Activated T-helper 9 cell treated with anti-CD3 and anti-CD28 coated beads, Interleukin-2, amount 50 U/mL, for 16 hours (primary cell): ENCODE measurements at regions not wholly inside any gene's neighbourhood (a gene's known extent, or its start where the extent isn't known, plus 50 kb on each side); places are given as distances from the start of the nearest gene placed in this dataset.

Source experiments
- DNase-seq: peaks from one replicate; pipeline ENCODE4 v3.0.0-alpha.2; 2020; ENCODE audit warnings: low read depth

DNA sequence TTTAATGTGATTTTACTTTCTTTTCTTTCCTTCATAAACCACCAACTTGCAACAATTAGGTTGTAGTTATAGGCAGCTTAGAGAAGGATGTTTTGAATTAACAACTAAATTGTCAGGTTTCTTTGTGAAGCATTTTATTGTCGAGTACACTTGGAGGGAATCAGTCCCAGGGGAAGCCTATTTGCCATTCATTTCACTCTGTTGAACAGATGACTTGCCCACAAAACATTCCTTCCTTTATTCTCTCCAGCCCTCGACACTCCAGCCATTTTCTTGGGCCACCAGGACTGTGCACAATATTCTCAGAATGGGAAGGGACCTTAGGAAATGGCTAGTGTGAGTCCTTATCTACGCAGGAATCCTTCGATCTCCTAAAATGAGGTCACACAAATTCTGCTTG is 620.6 kb downstream of the SOX6 start:
- no peak for DNase-seq

DNA sequence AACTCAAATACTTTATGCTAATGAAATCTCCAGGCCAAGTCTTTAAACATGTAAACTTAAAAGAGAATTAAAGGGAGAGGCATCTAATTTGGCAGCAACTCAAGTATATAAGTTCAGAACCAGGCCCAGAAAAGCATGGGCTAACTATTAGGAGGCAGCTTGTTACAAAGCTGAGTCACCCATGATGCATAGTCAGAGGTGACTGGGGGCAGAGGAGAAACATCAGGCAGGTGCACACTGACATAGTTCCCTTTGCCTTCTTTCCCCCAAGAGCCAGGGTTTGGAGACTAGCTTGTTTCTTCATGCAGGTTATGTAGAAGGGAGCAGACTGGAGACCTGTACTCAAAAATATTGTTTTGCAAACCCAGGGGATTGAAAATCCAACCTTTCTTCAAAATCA is 619.0 kb downstream of the SOX6 start:
- DNase-seq, result no peak

DNA sequence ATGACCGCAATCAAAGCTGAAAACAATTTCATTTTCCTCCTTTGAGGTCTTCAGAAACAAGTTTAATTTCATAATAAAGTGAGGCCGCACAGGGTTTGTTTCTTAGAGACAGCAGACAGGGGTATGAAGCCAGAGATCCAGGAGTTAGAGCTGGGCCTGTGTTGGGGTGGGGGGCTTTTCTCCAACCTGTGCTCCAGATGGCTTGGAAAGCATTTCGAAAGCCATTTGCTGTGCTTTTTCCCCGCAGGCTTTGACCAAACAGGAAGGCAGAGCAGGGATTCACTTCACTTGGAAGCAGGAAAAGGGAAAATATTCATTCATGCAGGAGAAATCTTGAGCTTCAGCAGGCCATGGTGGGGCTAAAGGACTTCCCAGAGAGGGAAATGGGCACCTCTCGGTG is 617.4 kb downstream of the SOX6 start:
- DNase-seq, result no peak

DNA sequence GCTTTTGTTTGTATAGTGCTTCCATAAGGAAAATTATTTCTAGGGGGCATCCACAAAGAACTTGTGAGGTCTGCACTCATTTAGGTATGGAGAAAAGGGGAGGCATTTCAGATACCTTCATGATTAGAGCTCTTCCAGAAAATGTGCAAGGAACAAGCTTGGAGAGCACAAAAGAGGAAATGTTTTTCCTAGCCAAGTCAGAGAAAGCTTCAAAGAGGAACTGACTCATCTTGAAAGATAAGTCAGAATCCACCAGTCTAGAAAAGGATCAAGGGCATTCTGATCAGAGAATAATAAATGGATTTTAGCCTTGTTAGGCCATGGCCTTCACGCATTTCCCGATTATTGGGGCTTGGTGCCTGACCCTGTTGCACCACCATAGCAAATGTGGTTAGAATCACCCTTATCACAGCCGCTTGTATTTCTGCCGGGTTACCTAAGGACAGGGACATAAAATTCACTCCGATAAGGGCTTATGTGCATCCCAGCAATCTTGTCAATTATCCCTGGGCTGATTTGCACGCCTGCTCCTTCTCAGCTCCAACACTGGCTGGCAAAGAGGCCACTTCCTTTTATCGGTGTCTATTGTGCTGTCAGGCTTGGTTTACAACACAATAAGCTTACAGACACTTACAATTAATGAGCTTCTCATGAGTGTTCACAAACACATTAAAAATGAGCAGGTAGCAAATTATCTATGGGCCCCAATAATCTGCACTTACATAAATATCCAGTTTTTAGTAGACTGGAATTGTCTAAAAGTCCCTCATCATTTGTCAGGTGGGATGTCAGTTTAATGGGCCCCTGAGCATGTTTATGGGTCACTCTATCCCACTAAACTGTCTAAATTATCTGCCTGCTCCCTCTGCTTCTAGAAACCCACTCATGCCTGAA is 613.5 kb downstream of the SOX6 start:
- DNase-seq, result no peak

DNA sequence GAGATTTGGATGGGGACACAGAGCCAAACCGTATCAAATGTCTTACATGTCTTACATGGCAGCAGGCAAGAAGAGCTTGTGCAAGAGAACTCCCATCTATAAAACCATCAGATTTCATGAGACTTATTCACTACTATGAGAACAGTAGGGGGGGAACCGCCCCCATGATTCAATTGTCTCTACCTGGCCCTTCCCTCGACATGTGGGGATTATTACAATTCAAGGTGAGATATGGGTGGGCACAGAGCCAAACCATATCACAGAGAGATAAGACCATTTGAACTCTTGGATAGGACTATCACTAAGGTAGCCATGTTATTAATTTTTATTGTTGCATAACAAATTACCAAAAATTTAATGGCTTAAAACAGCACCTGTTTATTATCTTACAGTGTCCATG is 611.7 kb downstream of the SOX6 start:
- DNase-seq, result no peak

DNA sequence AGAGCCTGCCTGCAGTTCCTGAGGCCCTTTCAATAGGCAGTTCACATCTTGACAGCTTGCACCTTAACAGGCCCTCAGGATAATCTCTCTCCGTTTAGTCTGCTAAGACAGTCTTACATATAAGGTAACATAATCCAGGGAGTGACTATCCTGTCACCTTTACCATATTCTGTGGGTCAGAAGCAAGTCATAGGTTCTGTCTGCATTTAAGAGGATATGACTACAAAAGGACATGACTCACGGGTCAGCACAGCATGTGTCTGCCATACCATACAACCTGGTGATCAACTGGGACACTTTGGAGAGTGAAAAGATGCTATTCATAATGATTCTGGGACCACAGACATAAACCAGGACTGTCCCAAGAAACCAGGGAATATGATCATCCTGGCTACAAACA is 611.1 kb downstream of the SOX6 start:
- DNase-seq, result no peak

DNA sequence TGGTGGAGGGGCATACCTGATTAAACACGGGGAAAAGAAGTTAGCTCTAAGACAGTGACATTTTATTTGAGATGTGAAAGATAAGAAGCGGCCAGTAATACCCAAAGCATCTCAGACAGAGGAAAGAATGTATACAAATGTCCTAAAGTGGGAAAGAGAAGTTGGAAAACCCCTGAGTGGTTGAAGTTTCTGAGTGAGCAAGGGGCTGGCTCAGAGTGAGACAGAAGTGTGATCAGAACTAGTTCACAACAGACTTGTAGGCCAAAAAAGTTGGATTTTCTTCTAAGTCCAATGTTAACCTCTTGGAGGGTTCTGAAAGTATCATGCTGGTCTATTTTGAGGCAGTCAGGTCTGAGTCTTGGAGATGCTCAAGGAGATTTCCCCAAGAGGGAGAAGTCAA is 608.7 kb downstream of the SOX6 start:
- DNase-seq, result no peak

DNA sequence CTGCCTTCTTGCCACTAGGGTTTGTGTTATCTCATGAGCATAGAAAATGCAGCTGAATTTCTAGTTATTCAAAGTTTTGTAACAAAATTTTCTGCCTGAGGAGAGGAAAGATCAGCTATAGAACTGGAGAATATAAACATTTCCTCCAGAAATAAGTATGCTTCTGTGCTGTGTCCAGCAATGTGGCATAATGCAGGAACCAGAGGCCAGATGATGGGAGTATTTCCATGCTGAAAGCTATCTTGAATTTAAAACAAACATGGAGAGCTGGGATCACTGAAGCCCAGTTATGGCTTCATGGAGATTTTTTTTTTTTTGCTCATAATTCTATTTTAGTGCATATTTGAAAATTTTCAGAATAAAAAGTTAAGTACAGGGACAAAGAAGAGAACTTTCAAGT is 608.2 kb downstream of the SOX6 start:
- no peak for DNase-seq

DNA sequence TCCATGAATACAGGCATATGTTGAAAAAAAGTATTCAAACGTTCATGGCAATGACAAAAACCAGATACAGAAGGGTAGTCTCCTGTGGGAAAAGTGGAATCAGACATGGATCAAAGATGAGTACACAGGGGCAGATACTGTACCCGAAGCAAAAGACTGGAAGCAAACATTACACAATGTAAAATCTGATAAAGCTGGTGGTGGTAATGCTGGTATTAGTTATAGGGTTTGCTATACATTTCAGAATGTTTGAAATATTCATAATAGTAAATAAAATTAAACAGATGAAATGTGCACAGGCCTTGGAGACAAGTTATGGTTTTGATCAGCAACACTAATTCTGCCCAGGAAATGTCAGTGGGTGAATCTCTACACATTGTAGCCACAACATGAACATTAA is 607.6 kb downstream of the SOX6 start:
- no peak for DNase-seq

DNA sequence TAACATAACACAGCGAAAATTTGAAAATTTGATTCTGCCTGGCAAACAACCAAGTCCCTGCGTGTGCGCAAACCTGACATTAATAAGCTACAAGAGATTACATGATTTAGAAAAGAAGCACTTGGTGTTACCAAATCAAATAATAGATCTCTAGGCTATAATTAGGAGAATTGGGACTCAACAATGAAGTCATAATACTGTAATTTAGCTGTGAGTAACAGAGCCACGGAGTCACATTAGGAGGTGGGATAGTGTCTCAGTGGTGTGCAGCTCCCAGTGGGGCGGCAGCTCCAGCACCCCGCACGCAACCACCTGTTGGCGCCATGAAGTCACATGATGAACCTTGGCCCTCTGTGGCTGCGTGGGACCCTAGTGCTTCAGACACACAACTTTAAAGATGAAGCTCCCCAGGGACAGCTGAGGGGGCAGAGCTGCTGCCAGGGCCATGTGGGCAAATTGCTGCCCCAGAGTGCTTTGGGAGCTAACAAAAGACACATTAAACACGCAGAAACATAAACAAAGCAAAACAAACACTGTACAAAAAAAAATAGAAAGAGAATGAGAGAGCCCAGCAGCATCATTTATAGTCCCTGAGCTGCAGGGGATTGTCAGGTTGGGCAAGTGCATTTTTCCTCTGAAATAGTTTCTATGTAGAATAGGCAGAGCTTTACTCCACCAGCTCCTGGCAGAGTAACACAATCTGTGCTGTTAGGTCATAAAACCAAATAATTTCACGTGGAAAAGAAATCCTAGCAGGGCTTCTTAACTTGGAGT is 605.6 kb downstream of the SOX6 start:
- no peak for DNase-seq

DNA sequence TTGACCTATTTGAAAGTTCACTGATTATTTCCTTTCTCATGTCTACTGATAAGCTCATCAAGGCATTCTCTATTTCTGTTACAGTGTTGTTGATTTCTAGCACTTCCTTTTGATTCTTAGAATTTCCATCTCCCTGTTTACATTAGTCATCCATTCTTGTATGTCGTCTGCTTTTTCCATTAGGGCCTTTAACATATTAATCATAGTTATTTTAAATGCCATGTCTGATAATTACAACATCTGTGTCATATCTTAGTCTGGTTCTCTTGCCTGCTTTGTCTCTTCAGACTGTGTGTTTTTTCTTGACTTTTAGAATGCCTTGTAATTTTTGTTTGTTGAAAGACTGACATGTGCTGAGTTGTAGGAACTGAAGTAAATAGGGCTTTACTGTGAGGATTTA is 602.1 kb downstream of the SOX6 start:
- no peak for DNase-seq

DNA sequence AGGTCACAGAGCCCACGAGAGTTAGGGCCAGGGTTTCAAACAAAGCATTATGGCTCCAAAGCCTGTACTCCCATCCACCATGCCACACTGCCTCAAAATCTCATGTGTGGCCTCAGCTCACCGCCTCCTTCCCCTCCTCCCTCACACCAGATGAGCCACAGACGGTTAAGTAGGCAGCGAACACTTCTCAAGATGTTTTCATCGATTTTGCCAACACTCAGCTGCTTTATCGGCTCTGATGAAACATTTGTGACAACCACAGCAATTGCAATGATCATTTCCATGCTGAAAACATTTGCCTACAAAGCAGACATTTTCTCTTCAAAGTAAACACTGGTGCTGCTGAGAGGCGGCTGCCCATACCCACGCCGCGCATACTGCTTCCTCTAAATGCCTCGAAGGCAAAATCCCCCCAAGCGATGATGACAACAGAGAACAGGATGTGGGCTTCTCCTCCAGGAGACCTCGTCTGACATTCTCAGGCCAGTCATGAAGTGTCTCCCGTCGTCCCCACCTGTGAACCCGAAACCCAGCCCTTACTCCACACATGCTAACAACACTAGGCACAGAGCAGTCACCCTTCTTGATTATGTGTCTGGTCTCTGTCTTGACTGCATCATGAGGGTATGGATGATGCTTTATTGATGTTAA is 599.2 kb downstream of the SOX6 start:
- no peak for DNase-seq

DNA sequence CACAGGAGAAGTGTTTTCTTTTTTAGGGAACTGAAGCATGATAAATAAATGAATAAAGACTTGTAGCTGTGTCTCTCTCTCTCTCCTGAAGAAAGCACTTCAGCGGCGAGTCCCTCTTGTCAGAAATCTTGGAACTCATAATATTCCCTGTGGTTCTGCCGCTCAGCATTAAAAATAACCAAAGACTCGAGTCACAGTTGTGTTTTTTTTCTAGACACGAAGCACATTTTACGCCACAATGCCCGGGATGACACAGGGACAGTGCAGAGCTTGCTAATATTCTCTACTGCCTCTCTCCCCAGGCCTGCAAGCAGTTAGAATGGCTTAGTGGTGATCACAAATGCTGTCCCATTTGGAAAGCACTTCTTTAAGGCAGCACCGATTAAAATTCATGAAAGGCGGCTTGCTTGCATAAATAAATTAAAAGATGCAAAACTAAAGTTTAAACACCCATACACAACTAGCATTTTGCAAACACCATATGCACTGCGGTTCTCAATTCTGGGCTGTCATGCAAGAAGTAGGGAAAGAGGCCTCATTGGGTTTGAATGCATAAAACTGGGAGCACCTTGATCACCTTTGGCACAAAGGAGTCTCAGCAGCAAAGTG is 597.4 kb downstream of the SOX6 start:
- DNase-seq, result no peak

DNA sequence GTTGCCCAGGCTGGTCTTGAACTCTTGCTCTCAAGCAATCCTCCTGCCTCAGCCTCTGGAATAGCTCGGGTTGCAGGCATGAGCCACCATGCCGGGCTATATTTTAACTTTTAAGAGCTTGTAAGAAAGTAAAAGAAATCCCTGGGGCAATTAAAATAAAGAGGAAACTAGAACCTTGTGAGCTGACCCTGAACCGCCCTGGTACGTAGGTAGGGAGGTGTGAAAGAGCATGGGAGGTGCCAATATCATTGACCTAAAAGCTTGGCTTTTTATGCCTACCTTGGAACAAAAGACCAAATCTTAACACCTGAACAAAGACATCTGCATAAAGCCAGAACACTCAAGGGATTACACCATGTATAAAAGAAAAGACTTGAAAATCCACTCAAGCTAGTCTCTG is 595.1 kb downstream of the SOX6 start:
- no peak for DNase-seq

DNA sequence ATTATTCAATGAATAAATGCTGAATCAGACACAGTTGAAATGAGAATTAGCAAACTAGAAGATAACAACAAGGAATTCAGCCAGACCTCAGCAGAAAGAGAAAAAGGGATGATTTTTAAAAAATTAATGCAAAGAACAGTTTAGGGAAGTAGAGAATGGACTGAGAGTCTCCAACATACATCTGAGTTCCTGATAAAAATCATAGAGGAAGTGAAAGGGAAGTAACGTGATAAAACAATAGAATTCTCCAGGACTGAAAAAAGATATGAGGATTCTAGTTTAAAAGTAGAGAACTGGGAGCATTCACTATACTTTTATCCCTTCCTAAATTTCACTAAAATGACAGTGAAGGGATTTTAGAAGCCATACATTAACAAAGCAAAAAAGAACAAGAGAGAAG is 592.0 kb downstream of the SOX6 start:
- no peak for DNase-seq

DNA sequence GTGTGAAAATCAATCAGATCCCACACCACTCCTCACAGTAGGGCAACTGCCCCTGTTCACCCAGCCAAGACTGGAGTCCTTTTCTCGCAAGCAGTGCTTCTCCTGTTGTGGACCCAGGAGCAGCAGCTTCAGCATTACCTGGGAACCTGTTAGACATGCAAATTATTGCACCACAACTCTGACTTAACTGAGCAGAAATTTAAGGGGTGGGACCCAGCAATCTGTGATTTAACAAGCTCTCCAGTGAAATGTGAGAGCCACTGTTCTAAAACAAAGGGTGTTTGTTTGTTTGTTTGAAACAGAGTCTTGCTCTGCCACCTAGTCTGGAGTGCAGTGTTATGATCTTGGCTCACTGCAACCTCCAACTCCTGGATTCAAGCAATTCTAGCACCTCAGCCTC is 591.4 kb downstream of the SOX6 start:
- no peak for DNase-seq

DNA sequence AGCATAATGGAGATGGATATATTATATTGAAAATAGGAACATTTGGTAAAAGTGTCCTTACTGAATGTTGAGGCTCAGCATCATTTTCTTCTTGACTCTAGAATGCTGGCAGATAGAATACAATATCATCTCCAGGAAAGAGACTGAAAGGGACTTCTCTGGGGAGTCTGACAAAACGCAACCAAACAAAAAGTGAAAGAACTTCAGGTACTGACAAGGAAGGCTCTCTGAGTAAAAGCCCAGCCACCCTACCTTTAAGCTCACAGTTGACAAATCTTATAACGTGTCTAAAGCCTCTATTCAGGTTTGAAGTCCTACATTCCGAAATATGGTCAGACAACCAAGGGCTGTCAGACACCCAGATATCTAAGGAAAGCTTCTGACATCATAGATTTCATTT is 590.8 kb downstream of the SOX6 start:
- DNase-seq, result no peak

DNA sequence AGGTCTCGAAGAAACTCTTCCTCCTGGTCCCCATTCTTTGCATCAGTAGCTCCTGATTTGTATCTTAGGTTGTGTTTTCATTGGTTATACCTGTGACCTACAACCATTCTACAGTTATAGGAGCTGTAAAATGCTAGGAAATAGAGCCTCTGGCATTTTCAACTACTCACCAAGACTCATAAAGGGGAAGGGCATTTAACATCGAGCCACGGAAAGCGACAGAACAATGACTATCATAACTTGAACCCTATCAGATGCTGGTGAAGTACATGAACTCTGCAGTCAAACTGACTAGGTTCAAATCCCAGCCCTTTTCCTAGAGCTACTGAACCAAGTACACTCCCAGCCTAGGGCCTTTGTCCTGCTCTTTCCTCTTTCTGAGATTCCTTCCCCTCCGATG is 588.0 kb downstream of the SOX6 start:
- DNase-seq, result no peak

DNA sequence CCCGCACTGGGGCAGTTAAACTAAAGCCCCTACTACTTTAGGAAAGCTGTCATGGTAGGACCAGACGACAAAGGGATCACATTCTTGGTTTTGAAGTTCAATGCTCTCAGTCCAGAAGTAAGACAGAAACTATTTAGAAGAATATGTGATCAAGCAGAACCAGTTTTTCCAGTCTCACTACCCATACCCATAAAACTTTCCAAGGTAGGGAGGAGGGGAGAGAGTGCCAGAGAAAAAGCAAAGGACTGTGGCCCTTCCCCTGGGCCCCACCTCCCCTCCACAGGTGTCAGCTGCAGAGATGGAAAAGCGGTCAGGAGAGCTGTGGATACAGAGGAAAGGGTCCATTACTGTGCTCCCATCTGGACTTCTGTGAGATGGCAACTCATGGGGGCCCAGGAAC is 587.1 kb downstream of the SOX6 start:
- DNase-seq, result no peak

DNA sequence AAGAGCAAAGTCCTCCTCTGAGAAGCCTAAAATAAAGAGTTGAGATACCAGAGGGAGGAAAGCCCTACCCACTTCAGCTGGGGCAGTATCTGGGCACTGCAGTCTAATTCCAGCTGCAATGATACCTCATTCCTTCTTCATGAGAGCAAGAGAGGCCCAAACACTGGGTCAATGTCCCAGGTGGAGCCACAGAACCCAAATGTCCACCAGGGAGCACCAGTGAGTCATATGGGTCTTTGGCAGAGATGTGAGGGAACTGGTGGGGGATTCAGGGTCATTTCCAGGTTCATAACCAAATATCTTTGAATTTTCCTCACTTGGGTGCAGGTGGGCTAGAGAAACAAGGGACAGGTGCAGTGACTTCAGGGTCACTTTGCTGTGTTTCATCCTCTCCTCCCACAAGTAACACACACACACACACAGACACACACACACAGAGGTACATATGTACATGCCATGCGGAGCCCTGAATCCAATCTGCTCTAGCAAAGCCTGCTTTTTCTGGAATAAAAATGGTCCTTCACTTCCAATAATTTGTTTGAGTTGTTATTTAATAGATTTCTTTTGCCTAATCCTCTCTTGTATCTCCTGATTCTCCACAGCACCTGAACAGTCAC is 585.4 kb downstream of the SOX6 start:
- no peak for DNase-seq

DNA sequence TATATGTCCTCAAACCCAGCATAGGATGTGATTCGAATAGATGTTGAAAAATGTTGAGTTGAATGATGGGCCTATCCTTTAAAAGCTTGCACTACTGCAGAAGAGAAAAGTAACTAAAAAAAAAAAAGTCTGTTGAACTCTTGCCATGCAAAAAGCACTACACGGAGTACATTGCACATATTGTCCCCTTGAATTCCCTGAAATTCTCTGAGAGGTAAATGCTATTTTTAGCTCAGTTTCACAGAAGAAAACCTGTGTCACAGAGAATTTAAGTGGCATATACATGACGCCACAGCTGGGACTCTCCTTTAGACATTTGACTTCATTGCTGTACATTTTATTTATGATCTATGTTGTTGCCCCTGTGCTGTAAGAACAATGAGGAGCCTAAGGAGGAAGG is 583.8 kb downstream of the SOX6 start:
- DNase-seq, result no peak

DNA sequence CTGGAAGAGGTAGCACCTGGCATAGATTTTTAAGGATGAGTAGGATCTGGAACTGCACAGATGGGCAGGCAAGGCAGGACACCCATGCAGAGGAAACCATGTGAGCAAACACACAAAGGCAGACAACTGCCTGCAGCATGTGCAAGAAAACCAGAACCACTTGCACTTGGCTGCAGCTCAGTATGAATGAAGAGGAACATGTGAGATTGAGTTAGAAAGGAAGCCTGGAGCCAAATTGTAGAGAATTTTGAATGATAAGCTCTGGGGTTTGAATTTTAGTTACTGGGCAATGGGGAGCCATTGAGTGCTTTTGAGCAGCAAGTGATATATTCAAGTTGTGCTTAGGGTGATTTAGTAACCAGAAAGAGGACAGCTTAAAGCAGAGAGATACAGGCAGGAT is 583.4 kb downstream of the SOX6 start:
- DNase-seq, result no peak
